Globus pallidus (tissue), 1 donor: ENCODE measurements at regions not wholly inside any gene's neighbourhood (a gene's known extent, or its start where the extent isn't known, plus 50 kb on each side); places are given as distances from the start of the nearest gene placed in this dataset.
"Not testable (repeated sequence)": the region's sequence is repeated elsewhere in the genome, so short reads cannot be mapped to it uniquely, and the experiment has no call there.

Source experiments
- DNase-seq: peaks from one replicate; pipeline ENCODE4 v3.0.0-alpha.2; 2015; ENCODE audit warnings: low spot score

GRCh38 chr2:39929531-39929930 lies 150.5 kb upstream of the THUMPD2 start:
- DNase-seq, result no peak

- no peak for DNase-seq
Measured at GRCh38 chr2:39925312-39925711, 146.3 kb upstream of the THUMPD2 start.

GRCh38 chr2:39923455-39923854 lies 144.4 kb upstream of the THUMPD2 start:
- DNase-seq, result no peak

GRCh38 chr2:39922679-39923405 lies 143.8 kb upstream of the THUMPD2 start:
- no peak for DNase-seq

- no peak for DNase-seq
Measured at GRCh38 chr2:39920307-39920801, 141.3 kb upstream of the THUMPD2 start.

GRCh38 chr2:39919511-39920306 lies 140.7 kb upstream of the THUMPD2 start:
- DNase-seq, result no peak

- no peak for DNase-seq
Measured at GRCh38 chr2:39918886-39919285, 139.8 kb upstream of the THUMPD2 start.

- DNase-seq, result not testable (repeated sequence)
Measured at GRCh38 chr2:39917371-39917770, 138.3 kb upstream of the THUMPD2 start.

GRCh38 chr2:39914949-39915348 lies 135.9 kb upstream of the THUMPD2 start:
- DNase-seq, result no peak

- peak; percentile 64 for DNase-seq
Measured at GRCh38 chr2:39913648-39914461, 134.8 kb upstream of the THUMPD2 start.

- no peak for DNase-seq
Measured at GRCh38 chr2:39902103-39902502, 123.0 kb upstream of the THUMPD2 start.

GRCh38 chr2:39898934-39899333 lies 119.9 kb upstream of the THUMPD2 start:
- DNase-seq, result no peak

- DNase-seq, result no peak
Measured at GRCh38 chr2:39897273-39897672, 118.2 kb upstream of the THUMPD2 start.

- DNase-seq, result no peak
Measured at GRCh38 chr2:39894082-39894481, 115.0 kb upstream of the THUMPD2 start.

- DNase-seq, result no peak
Measured at GRCh38 chr2:39893616-39894015, 114.6 kb upstream of the THUMPD2 start.

GRCh38 chr2:39881948-39882347 lies 102.9 kb upstream of the THUMPD2 start:
- no peak for DNase-seq

- DNase-seq, result no peak
Measured at GRCh38 chr2:39881494-39881893, 102.4 kb upstream of the THUMPD2 start.

GRCh38 chr2:39879001-39879400 lies 99.9 kb upstream of the THUMPD2 start:
- not testable (repeated sequence) for DNase-seq

GRCh38 chr2:39875914-39876267 lies 96.8 kb upstream of the THUMPD2 start:
- no peak for DNase-seq

GRCh38 chr2:39875182-39875913 lies 96.3 kb upstream of the THUMPD2 start:
- DNase-seq, result peak; percentile 17

GRCh38 chr2:39874236-39874635 lies 95.2 kb upstream of the THUMPD2 start:
- no peak for DNase-seq

- no peak for DNase-seq
Measured at GRCh38 chr2:39873586-39873985, 94.5 kb upstream of the THUMPD2 start.
